ENCODE measurements at regions not wholly inside any gene's neighbourhood (a gene's known extent, or its start where the extent isn't known, plus 50 kb on each side); places are given as distances from the start of the nearest gene placed in this dataset.

DNA sequence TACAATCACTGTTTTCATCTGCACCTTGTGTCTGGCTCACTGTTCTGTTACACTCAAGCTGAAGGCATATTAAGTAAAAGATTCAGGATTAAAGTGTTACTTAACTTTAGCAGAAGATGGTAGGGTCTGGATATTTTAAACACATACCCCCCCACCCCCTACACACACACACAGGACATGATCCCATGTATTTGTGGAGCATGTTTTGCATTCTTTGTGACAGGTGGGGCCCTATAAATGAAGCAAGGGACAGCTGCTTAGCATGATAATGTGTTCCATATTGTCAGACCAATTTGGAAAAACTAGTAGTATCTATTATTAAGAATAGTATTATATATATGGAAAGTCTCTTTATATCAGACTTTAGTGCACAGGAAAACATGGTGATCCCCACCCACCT is 335.2 kb upstream of the TNP1 start:
- H3K4me1 Mint-ChIP-seq, result no peaks in the 10 kb centered on the region
- H3K27me3 Mint-ChIP-seq, result peaks cover 18% of the 10 kb centered on the region
- H3K36me3 Mint-ChIP-seq (ENCODE audit: insufficient read depth), result peaks cover 2% of the 10 kb centered on the region
- H3K27ac Mint-ChIP-seq (ENCODE audit: low read depth), result no peak overlapping the region
- no peak overlapping the region for H3K4me3 Mint-ChIP-seq
- ATAC-seq (replicated peaks; ENCODE audit: extremely low read depth, poor library complexity, severe bottlenecking) (no peak), DNase-seq (ENCODE audit: low spot score in 2 of 2) (no peak)
- peaks cover 11% of the 10 kb centered on the region for H3K9me3 Mint-ChIP-seq

DNA sequence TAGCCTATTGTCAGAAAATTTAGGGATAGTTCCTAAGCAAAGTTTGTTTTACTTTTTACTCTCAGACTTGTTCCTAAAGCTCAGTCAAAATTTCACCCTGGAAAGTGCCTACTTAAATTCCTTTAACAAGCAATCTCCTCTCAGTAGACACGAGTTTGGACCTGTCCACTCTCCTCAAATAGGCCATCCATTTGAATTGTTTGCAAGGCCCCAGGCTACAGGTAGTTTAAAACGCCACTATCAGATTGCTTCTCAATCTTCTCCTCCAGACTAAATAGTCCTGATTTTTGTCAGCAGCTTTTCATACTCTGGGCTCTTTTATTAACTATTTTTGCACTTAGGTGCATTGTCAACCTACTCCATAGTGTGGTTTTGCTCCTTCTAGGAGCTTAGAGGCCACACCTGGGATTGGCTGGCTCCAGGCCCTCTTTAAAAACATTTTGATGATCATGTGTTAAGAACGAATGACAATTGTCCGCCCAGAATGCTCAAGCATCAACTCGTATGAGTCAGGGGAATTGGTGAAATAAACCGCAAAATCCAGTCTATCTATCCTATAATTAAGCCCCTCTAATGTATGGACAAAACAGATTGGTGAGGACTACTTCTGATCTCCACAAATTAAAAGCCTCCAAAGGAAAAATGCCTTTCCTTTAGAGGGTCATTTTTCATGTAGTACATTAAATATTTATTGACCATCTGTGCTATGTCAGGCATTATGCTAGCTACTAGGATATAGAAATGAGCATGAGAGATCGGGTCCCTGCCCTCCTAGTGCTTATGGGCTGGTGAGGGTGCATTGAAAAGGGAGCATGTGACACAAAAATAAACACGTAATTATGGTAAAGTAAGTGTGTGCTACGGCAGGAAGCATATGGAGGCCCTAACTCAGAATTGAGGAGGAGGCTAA is 333.8 kb upstream of the TNP1 start:
- DNase-seq (ENCODE audit: low spot score in 2 of 2) (no peak), ATAC-seq (replicated peaks; ENCODE audit: extremely low read depth, poor library complexity, severe bottlenecking) (no peak)
- Mint-ChIP-seq H3K27ac (ENCODE audit: low read depth) (no peak overlapping the region), H3K9me3 (peaks cover 11% of the 10 kb centered on the region), H3K4me3 (no peak overlapping the region), H3K36me3 (ENCODE audit: insufficient read depth) (peaks cover 2% of the 10 kb centered on the region), H3K4me1 (no peaks in the 10 kb centered on the region), H3K27me3 (peaks cover 18% of the 10 kb centered on the region)

DNA sequence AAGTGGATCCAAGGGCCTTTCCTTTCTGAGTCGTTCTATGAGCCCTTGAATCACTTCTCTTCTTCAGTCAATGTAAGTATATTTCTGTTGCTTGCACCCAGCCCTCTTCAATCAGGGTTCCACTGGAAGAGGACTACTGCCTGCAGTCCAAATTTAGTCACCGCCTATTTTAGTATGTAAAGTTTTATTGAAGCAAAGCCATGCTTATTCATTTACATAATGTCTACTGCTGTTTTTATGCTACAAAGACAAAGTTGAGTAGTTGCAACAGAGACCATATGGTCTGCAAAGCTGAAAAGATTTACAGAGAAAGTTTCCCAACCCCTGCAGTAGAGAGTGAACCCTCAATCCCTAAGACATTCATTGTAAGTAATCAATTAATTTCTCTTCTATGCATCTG is 332.5 kb upstream of the TNP1 start:
- DNase-seq (ENCODE audit: low spot score in 2 of 2) (no peak), ATAC-seq (replicated peaks; ENCODE audit: extremely low read depth, poor library complexity, severe bottlenecking) (no peak)
- Mint-ChIP-seq H3K4me1 (no peaks in the 10 kb centered on the region), H3K36me3 (ENCODE audit: insufficient read depth) (peaks cover under 1% of the 10 kb centered on the region), H3K27ac (ENCODE audit: low read depth) (no peak overlapping the region), H3K9me3 (peaks cover 11% of the 10 kb centered on the region), H3K4me3 (no peak overlapping the region), H3K27me3 (peaks cover 18% of the 10 kb centered on the region)

DNA sequence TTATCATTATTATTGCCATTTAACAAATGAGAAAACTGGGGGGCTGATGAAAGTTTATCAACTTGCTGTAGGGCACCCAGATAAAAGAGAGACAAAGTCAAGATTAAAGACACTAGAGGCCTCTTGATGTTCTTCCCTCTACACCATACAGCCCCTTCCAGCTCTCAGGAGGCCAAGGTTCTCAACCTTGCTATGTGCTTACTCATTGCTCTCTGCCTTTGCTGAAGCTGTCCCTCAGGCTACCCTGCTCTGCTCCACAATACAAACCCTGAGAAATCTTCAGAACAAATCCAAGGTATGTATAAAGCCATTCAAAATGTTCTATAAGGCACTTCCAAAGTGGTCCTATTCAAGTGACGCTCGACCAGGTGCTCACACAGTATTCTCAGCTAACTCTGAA is 329.9 kb upstream of the TNP1 start:
- no peak for DNase-seq (ENCODE audit: low spot score in 2 of 2)
- H3K27me3 Mint-ChIP-seq, result peaks cover 9% of the 10 kb centered on the region
- no peak for ATAC-seq (replicated peaks; ENCODE audit: extremely low read depth, poor library complexity, severe bottlenecking)

DNA sequence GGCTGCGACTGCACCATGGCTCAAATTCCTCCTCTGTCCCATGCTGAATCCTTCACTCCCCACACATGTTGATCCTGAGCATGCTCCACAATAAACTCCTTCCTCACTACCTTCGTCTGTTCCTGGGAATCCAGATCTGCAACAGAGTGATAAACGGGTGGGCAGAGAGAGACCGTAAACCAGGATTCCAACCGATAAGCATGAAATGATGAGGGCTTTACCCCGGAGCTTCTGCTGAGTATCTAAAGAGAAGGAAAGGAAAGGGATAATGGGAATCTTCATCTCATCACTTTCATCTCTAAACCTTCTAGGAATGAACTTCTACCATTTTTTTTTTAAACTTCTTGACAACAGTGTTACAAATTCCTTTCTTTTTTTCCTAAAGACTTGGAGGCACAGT is 329.3 kb upstream of the TNP1 start:
- H3K4me1 Mint-ChIP-seq, result no peaks in the 10 kb centered on the region
- no peaks in the 10 kb centered on the region for H3K36me3 Mint-ChIP-seq (ENCODE audit: insufficient read depth)
- ATAC-seq (replicated peaks; ENCODE audit: extremely low read depth, poor library complexity, severe bottlenecking), result no peak
- no peak for DNase-seq (ENCODE audit: low spot score in 2 of 2)
- no peak overlapping the region for H3K27ac Mint-ChIP-seq (ENCODE audit: low read depth)
- H3K27me3 Mint-ChIP-seq, result peaks cover 9% of the 10 kb centered on the region
- H3K9me3 Mint-ChIP-seq, result no peaks in the 10 kb centered on the region
- H3K4me3 Mint-ChIP-seq, result no peak overlapping the region

More for the DNA sequence above, 329.9 kb upstream of the TNP1 start:
- H3K36me3 Mint-ChIP-seq (ENCODE audit: insufficient read depth), result no peaks in the 10 kb centered on the region
- no peaks in the 10 kb centered on the region for H3K4me1 Mint-ChIP-seq
- no peaks in the 10 kb centered on the region for H3K9me3 Mint-ChIP-seq
- H3K27ac Mint-ChIP-seq (ENCODE audit: low read depth), result no peak overlapping the region
- H3K4me3 Mint-ChIP-seq, result no peak overlapping the region

DNA sequence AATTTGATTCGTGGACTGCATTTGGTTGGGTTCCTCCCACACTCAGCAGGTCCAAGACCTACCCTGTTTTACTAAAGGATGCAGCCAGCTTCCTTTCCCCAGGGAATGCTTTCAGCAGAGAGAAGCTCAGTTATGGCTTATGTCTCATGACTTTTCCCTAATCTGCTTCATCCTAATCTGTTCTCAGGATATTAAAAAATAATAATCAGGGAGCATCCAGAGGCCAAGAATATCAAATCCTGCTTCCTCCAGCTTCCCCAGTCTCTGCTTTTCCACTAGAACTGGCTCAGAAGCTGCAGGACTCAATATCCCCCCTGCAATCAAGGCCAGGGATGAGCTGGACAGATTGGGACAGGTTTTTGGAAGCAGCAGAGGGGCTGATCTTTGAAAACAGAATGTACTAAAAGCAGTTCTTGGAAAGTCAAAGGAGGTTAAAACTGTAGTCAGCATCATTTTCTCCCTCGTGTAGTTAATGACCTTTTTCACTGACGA is 326.9 kb upstream of the TNP1 start:
- Mint-ChIP-seq H3K27me3 (no peaks in the 10 kb centered on the region), H3K27ac (ENCODE audit: low read depth) (no peak overlapping the region)
- no peak for ATAC-seq (replicated peaks; ENCODE audit: extremely low read depth, poor library complexity, severe bottlenecking)

DNA sequence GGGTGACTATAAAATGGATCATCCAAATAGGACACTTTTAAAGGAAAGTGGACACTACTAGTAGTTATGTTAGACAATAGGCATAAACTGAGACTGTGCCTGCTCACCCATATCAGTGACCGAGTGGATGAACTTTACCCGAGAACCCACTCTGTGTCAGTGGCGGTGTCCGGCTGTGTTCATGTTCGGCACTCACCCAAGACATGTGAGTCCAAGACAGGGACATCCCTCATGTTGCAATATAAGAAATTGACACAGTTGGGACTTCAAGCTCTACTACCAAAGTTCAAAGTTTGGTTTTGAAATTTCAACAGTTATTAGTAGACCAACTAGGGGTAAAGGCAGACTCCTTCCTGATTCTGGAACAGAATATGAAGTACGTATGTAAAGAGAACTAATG is 326.3 kb upstream of the TNP1 start:
- H3K27ac Mint-ChIP-seq (ENCODE audit: low read depth), result no peak overlapping the region
- no peaks in the 10 kb centered on the region for H3K36me3 Mint-ChIP-seq (ENCODE audit: insufficient read depth)
- DNase-seq (ENCODE audit: low spot score in 2 of 2) (no peak), ATAC-seq (replicated peaks; ENCODE audit: extremely low read depth, poor library complexity, severe bottlenecking) (no peak)
- H3K9me3 Mint-ChIP-seq, result no peaks in the 10 kb centered on the region
- no peaks in the 10 kb centered on the region for H3K27me3 Mint-ChIP-seq
- no peak overlapping the region for H3K4me3 Mint-ChIP-seq
- H3K4me1 Mint-ChIP-seq, result no peaks in the 10 kb centered on the region

More for the DNA sequence above, 326.9 kb upstream of the TNP1 start:
- DNase-seq (ENCODE audit: low spot score in 2 of 2), result no peak
- no peak overlapping the region for H3K4me3 Mint-ChIP-seq
- H3K4me1 Mint-ChIP-seq, result no peaks in the 10 kb centered on the region
- H3K9me3 Mint-ChIP-seq, result no peaks in the 10 kb centered on the region
- no peaks in the 10 kb centered on the region for H3K36me3 Mint-ChIP-seq (ENCODE audit: insufficient read depth)

DNA sequence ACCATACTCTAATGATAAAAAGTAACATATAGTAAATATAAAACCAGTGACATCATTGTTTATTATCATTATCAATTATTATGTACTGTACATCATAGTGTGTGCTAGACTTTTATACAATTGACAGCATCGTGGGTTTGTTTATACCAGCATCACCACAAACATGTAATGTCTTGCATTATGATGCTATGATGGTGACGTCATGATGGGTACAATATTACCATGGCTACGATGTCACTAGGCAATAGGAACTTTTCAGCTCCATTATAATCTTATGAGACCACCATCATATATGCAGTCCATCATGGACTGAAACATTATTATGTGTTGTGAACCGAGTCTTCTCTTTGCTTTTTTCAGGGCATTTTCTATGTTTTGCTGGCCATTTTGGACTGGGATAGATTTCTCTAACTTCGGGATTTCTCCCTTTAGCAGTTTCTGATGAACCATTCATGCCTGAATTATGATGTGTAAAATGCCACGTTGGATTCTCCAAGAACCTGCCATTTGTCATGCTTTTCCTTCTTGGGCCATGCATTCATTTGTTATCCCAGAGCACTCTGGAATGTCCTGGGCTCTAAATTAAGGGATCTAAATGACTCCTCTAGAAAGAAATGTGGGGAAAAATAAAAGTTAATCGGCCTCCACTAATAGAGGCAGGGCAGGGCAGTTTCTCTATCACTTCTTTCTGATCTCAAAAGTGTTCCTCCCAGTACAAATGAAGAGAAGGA is 325.6 kb upstream of the TNP1 start:
- ATAC-seq (replicated peaks; ENCODE audit: extremely low read depth, poor library complexity, severe bottlenecking) (no peak), DNase-seq (ENCODE audit: low spot score in 2 of 2) (no peak)
- H3K9me3 Mint-ChIP-seq, result no peaks in the 10 kb centered on the region
- H3K4me3 Mint-ChIP-seq, result no peak overlapping the region
- no peaks in the 10 kb centered on the region for H3K36me3 Mint-ChIP-seq (ENCODE audit: insufficient read depth)
- no peaks in the 10 kb centered on the region for H3K4me1 Mint-ChIP-seq
- H3K27me3 Mint-ChIP-seq, result no peaks in the 10 kb centered on the region
- H3K27ac Mint-ChIP-seq (ENCODE audit: low read depth), result no peak overlapping the region

DNA sequence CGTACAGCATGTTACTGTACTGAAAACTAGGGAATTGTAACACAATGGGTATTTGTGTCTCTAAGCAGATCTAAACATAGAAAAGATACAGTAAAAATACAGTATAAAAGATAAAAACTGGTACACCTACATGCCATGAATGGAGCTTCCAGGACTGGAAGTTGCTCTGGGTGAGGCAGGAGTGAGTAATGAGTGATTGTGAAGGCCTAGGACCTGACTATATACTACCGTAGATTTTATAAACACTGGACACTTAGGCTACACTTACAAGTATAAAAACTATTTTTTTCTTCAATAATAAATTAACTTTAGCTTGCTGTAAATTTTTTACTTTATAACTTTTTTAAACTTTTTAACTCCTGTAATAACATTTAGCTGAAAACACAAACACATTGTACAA is 324.4 kb upstream of the TNP1 start:
- no peak for DNase-seq (ENCODE audit: low spot score in 2 of 2)
- H3K4me1 Mint-ChIP-seq, result no peaks in the 10 kb centered on the region
- ATAC-seq (replicated peaks; ENCODE audit: extremely low read depth, poor library complexity, severe bottlenecking), result no peak
- H3K36me3 Mint-ChIP-seq (ENCODE audit: insufficient read depth), result no peaks in the 10 kb centered on the region
- H3K9me3 Mint-ChIP-seq, result no peaks in the 10 kb centered on the region
- H3K27ac Mint-ChIP-seq (ENCODE audit: low read depth), result no peak overlapping the region
- no peak overlapping the region for H3K4me3 Mint-ChIP-seq
- H3K27me3 Mint-ChIP-seq, result no peaks in the 10 kb centered on the region

DNA sequence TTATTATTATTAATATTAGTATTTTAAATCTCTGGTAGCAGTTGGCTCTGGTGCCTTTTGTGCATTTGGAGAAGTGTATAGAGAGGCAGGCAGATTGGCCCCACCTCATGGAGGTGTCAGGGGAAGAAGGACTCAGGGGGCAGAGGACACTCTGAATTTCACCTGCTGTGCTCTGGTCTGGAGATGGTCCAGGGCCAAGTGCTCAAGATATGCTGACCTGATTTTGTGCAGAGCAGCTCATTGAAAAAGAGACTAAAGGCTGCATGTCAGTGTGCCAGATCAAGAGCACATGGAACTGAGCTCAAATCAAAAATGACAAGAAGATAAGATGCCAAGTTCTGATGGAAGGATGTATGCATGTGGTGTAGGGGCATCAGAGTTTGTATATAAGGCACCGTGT is 323.6 kb upstream of the TNP1 start:
- no peak overlapping the region for H3K27ac Mint-ChIP-seq (ENCODE audit: low read depth)
- no peaks in the 10 kb centered on the region for H3K4me1 Mint-ChIP-seq
- H3K36me3 Mint-ChIP-seq (ENCODE audit: insufficient read depth), result no peaks in the 10 kb centered on the region
- no peak for ATAC-seq (replicated peaks; ENCODE audit: extremely low read depth, poor library complexity, severe bottlenecking)
- no peaks in the 10 kb centered on the region for H3K9me3 Mint-ChIP-seq
- H3K27me3 Mint-ChIP-seq, result no peaks in the 10 kb centered on the region
- DNase-seq (ENCODE audit: low spot score in 2 of 2), result no peak
- H3K4me3 Mint-ChIP-seq, result no peak overlapping the region

DNA sequence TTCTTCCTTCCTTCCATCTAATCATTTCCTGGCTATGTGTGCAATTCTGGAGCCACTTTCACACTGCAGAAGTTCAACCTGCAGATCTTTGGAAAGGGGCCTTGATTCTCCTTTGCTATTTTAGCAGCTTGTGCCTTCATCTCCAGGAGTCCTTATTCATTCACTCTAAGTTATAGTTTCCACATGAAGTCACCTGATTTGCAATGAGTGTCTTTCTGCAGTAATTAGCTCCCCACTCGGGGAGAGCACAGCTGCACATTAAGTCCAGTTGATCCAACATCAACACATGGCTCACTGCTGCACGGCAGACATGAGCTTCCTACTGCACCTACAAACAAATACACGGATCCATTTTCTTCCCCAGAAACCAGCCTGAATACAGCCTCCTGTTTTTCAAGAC is 323.1 kb upstream of the TNP1 start:
- H3K27ac Mint-ChIP-seq (ENCODE audit: low read depth), result no peak overlapping the region
- no peaks in the 10 kb centered on the region for H3K9me3 Mint-ChIP-seq
- H3K4me1 Mint-ChIP-seq, result no peaks in the 10 kb centered on the region
- DNase-seq (ENCODE audit: low spot score in 2 of 2), result no peak
- ATAC-seq (replicated peaks; ENCODE audit: extremely low read depth, poor library complexity, severe bottlenecking), result no peak
- no peaks in the 10 kb centered on the region for H3K27me3 Mint-ChIP-seq
- no peak overlapping the region for H3K4me3 Mint-ChIP-seq
- no peaks in the 10 kb centered on the region for H3K36me3 Mint-ChIP-seq (ENCODE audit: insufficient read depth)

DNA sequence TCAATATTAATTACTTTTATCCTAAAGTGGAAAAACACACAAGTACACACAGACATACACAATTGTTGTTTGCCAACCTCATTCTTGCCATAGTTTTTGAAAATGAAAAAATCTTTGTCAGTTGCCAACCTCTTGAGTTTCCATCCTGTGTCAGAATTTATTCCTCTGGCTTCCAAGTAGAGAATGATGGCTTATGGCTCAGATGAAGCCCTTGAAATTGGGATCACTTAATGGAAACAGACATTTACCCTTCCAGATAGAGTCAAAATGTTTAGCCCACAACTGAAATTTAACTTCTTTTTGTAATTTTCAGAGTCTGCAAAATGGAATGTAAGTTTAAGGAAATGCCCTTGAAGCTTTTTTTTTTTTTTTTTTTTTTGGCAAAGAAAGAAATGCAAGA is 321.6 kb upstream of the TNP1 start:
- Mint-ChIP-seq H3K27ac (ENCODE audit: low read depth) (no peak overlapping the region), H3K4me1 (no peaks in the 10 kb centered on the region), H3K36me3 (ENCODE audit: insufficient read depth) (no peaks in the 10 kb centered on the region), H3K27me3 (no peaks in the 10 kb centered on the region), H3K4me3 (no peak overlapping the region), H3K9me3 (no peaks in the 10 kb centered on the region)
- DNase-seq (ENCODE audit: low spot score in 2 of 2), result no peak
- no peak for ATAC-seq (replicated peaks; ENCODE audit: extremely low read depth, poor library complexity, severe bottlenecking)

DNA sequence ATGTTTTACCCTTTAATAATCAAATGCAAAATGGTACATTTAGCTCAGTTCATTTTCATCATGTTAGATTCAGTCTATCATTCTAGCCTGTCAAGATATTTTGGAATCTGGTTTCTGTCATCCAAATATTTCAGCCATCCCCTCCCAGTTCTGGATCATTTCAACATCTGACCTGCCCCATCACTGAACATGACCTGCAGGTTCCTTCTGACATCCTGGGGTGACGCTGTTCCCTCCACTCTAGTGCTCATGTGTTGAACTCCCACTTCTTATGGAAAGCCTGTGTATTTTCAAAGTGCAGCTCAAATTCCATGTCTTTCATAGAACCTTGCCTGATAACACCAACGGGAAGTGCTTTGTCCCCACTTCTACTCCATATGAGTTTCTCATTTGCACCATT is 320.0 kb upstream of the TNP1 start:
- ATAC-seq (replicated peaks; ENCODE audit: extremely low read depth, poor library complexity, severe bottlenecking) (no peak), DNase-seq (ENCODE audit: low spot score in 2 of 2) (no peak)
- no peaks in the 10 kb centered on the region for H3K27me3 Mint-ChIP-seq
- H3K27ac Mint-ChIP-seq (ENCODE audit: low read depth), result no peak overlapping the region
- no peaks in the 10 kb centered on the region for H3K4me1 Mint-ChIP-seq
- no peak overlapping the region for H3K4me3 Mint-ChIP-seq
- peaks cover 2% of the 10 kb centered on the region for H3K36me3 Mint-ChIP-seq (ENCODE audit: insufficient read depth)
- H3K9me3 Mint-ChIP-seq, result no peaks in the 10 kb centered on the region
